PC-9 (cell line): ENCODE measurements at regions not wholly inside any gene's neighbourhood (a gene's known extent, or its start where the extent isn't known, plus 50 kb on each side); places are given as distances from the start of the nearest gene placed in this dataset.

Source experiments
- CTCF ChIP-seq: fragments of 200-600 bp; sonication (generic); conservative IDR thresholded peaks from 2 replicates; pipeline ENCODE4 v1.6.1; 2017; ENCODE audit warnings: mixed run types, antibody characterized with exemption, mild to moderate bottlenecking, moderate library complexity
- EZH2 ChIP-seq: fragments of 200-600 bp; sonication (generic); IDR thresholded peaks from 2 replicates; pipeline ENCODE4 v1.8.0; 2017; ENCODE audit warnings: antibody characterized with exemption, low read depth

- TF ChIP-seq CTCF (no peak), EZH2 (no peak)
Observed at GRCh38 chr4:81930506-81931238, 443.1 kb downstream of the HNRNPD start.
